Epithelial cell of esophagus (primary cell): ENCODE measurements at regions not wholly inside any gene's neighbourhood (a gene's known extent, or its start where the extent isn't known, plus 50 kb on each side); places are given as distances from the start of the nearest gene placed in this dataset.
A peak's percentile ranks its signal among the peaks of the same experiment; 100 is the strongest.

Experiments used
- DNase-seq: peaks from one replicate; pipeline ENCODE4 v3.0.0; 2010; ENCODE audit warnings: low read depth
- H3K4me3 ChIP-seq: 2 replicates; pipeline ENCODE4 v1.5.1; 2011; ENCODE audit warnings: mild to moderate bottlenecking, low read length, control low read depth
- CTCF ChIP-seq: IDR thresholded peaks from 2 replicates; pipeline ENCODE4 v1.5.1; 2011; ENCODE audit warnings: low read depth, mild to moderate bottlenecking, low read length, control low read depth, inconsistent platforms; ENCODE audit not compliant: insufficient read depth; ENCODE audit errors: missing control alignments

DNA sequence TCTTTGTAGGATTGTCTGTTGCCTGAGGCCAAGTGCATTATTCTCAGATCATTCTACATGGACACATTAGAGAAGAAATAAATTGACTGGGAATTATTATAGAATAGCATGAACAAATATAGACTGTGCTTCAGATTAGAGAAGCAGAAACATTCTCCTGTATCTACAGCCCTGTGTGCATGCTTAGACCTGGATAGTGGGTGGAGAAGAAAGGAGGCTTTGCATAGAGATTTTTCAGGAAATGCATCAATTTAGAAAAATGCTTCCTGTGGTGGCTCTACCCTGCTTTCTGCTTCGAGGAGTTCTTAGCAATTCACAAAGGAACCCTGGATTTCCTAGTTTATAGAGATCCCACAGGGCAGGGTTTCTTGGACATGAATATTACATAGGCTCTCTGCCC is 66.7 kb downstream of the IRX1 start:
- TF ChIP-seq CTCF, result no peak
- DNase-seq, result no peak
- H3K4me3 ChIP-seq, result no peak overlapping the region

DNA sequence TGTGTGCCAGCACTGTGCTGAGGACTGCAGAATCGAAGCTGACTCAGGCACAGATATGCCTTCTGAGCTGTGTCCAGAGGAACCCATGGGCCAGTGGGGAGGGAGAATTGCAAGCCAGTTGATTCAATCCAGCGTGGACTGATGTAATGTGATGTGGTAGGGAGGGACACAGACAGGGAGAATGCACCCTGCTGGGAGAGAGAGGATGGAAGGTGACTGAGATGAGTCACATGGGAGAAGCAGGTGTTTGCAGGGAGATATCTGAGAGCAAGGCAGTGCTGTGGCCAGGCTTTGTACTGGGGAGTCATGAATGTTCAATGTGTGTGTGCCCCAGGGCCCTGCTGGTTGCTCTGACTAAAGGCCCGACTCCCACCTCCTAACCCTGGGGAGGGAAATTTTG is 75.7 kb downstream of the IRX1 start:
- no peak overlapping the region for H3K4me3 ChIP-seq
- no peak for TF ChIP-seq CTCF
- DNase-seq, result peak; percentile 34

DNA sequence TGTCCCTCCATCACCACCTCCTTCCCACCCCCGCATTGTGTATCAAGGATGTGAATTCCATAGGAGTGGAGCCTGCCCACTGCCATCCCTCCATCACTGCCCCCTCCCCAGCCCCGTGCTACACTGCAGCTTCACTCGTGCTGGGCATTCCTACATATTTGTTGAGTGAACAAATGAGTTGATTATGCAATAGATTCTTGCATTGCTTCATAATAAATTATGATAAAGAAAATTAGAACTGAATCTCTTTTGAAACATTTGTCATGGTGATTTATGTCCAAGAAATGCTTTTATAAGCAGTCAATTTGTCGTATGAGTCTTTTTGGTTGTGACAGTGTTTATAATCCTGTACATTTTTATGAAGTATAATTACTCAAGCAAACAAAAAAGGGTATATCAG is 83.2 kb downstream of the IRX1 start:
- DNase-seq, result peak; percentile 8
- TF ChIP-seq CTCF, result no peak
- H3K4me3 ChIP-seq, result no peak overlapping the region

DNA sequence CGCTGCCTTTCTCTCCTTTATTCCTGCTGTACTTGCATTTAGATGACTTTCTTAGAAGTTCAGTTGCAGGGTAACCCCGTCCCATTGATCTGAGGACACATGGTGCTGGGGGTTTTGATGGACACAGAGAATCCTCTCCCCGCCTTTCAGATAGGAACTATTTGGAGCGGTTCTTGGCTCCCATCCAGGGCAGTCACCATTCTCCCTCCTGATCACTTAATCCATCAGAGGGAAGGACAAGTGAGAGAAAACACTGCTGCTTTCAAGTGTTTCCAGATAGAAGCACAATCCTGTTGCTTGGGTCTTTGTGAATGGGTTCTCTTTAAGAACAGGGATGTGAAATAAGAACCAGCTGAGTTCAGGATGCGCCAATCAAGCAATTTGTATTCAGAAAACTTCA is 85.2 kb downstream of the IRX1 start:
- no peak overlapping the region for H3K4me3 ChIP-seq
- no peak for DNase-seq
- TF ChIP-seq CTCF, result no peak

DNA sequence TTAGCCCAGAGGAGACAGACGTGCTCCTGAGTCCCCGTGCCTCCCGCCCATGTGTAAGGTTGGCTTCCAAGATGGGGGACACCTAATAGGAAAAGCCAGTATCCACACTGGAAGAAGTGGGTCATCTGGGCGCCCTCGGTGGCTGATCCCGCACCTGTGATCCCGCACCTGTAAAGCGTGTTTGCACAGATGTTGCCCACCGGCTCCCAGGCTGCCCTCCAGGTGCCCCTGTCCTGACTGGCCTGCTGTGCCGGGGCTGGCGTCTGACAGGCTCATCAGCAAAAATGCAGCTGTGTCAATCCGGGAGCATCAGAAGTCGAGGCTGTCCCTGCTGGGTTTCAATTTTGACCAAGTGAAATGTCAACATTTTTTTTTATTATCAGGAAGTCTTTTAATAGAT is 88.5 kb downstream of the IRX1 start:
- DNase-seq, result no peak

GRCh38 chr5:3684771-3685354 is 89.2 kb downstream of the IRX1 start:
- TF ChIP-seq CTCF, result no peak
- no peak overlapping the region for H3K4me3 ChIP-seq
- no peak for DNase-seq

More for the DNA sequence above, 88.5 kb downstream of the IRX1 start:
- H3K4me3 ChIP-seq, result no peak overlapping the region
- TF ChIP-seq CTCF, result no peak

DNA sequence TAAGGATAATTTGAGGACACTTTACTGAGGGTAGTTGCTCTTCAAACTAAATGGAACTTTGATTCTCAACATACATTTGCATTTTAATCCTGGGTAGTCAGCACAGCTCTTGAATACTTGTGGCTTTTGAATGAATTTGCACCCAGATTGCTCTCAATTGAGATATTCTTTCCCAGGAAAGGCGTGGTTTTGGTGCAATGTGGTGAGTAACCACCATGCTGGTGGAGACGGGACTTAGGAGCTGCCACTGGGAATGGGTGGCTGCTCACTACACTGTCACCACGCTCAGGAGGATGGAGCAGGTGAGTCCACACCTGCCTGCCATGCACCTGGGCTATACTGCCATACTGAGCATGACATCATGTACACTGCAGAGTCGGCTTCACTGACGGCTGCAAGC is 99.2 kb downstream of the IRX1 start:
- TF ChIP-seq CTCF, result no peak
- peak; percentile 65 for DNase-seq
- no peak overlapping the region for H3K4me3 ChIP-seq
